ENCODE measurements at regions not wholly inside any gene's neighbourhood (a gene's known extent, or its start where the extent isn't known, plus 50 kb on each side); places are given as distances from the start of the nearest gene placed in this dataset.

GRCh38 chr1:181189691-181190363 is 101.3 kb downstream of the IER5 start:
- Histone ChIP-seq H3K27ac (no peak overlapping the region), H3K9me3 (peaks cover 0 to 3% (median 0%) of the 10 kb centered on the region in 4 donors), H3K27me3 (peaks cover 0 to 15% of the 10 kb centered on the region in 2 donors), H3K4me1 (peaks cover 0 to 8% (median 3%) of the 10 kb centered on the region in 4 donors), H3K4me3 (peak overlapping the region in 2 of 4 donors; percentile 9 to 32), H3K36me3 (no peaks in the 10 kb centered on the region)
- DNase-seq (ENCODE audit: low spot score in 2 of 2), result peak; percentile 27 to 61
- TF ChIP-seq CTCF (IDR thresholded peaks at IDR 0.05), result peak; percentile 84 to 97 (median 91)
- no peak for TF ChIP-seq POLR2A (IDR thresholded peaks at IDR 0.05)
- WGBS, 2 donors, result 8% methylated on average over 37 to 38 of the region's 40 CpGs

GRCh38 chr1:181190364-181191035 is 102.0 kb downstream of the IER5 start:
- 65 to 67% methylated on average over 17 to 18 of the region's 18 CpGs for WGBS, 2 donors
- peaks cover 0 to 8% (median 3%) of the 10 kb centered on the region in 4 donors for H3K4me1 ChIP-seq
- H3K27me3 ChIP-seq, result peaks cover 0 to 15% of the 10 kb centered on the region in 2 donors
- DNase-seq (ENCODE audit: low spot score in 2 of 2), result no peak
- H3K9me3 ChIP-seq, result peaks cover 0 to 3% (median 0%) of the 10 kb centered on the region in 4 donors
- TF ChIP-seq EP300 (IDR thresholded peaks at IDR 0.05) (no peak), CTCF (IDR thresholded peaks at IDR 0.05) (no peak), POLR2A (IDR thresholded peaks at IDR 0.05) (no peak)
- no peak overlapping the region for H3K27ac ChIP-seq
- H3K36me3 ChIP-seq, result no peaks in the 10 kb centered on the region
- H3K4me3 ChIP-seq, result peak overlapping the region in 1 of 4 donors; percentile 32

GRCh38 chr1:181191494-181192040 is 103.1 kb downstream of the IER5 start:
- 84% methylated on average over 5 of the region's 5 CpGs for WGBS, 2 donors
- no peak for DNase-seq (ENCODE audit: low spot score in 2 of 2)
- no peak for TF ChIP-seq CTCF (IDR thresholded peaks at IDR 0.05)
- no peak for TF ChIP-seq EP300 (IDR thresholded peaks at IDR 0.05)
- no peak for TF ChIP-seq POLR2A (IDR thresholded peaks at IDR 0.05)
- peaks cover 0 to 8% (median 3%) of the 10 kb centered on the region in 4 donors for H3K4me1 ChIP-seq
- no peak overlapping the region for H3K4me3 ChIP-seq
- H3K9me3 ChIP-seq, result peaks cover 0 to 3% (median 0%) of the 10 kb centered on the region in 4 donors
- peaks cover 0 to 15% of the 10 kb centered on the region in 2 donors for H3K27me3 ChIP-seq
- H3K36me3 ChIP-seq, result no peaks in the 10 kb centered on the region
- no peak overlapping the region for H3K27ac ChIP-seq

- Histone ChIP-seq H3K36me3 (no peaks in the 10 kb centered on the region), H3K4me1 (peaks cover 0 to 8% (median 3%) of the 10 kb centered on the region in 4 donors), H3K4me3 (no peak overlapping the region), H3K27ac (no peak overlapping the region), H3K9me3 (peaks cover 0 to 3% (median 0%) of the 10 kb centered on the region in 4 donors), H3K27me3 (peaks cover 0 to 15% of the 10 kb centered on the region in 2 donors)
- 53 to 62% methylated on average over 4 of the region's 4 CpGs for WGBS, 2 donors
- TF ChIP-seq CTCF (IDR thresholded peaks at IDR 0.05) (no peak), POLR2A (IDR thresholded peaks at IDR 0.05) (no peak), EP300 (IDR thresholded peaks at IDR 0.05) (no peak)
- no peak for DNase-seq (ENCODE audit: low spot score in 2 of 2)
These were observed 103.8 kb downstream of the IER5 start for GRCh38 chr1:181192316-181192715.

Measured in tibial nerve (tissue), 4 donors.